ENCODE measurements at regions not wholly inside any gene's neighbourhood (a gene's known extent, or its start where the extent isn't known, plus 50 kb on each side); places are given as distances from the start of the nearest gene placed in this dataset.

DNA sequence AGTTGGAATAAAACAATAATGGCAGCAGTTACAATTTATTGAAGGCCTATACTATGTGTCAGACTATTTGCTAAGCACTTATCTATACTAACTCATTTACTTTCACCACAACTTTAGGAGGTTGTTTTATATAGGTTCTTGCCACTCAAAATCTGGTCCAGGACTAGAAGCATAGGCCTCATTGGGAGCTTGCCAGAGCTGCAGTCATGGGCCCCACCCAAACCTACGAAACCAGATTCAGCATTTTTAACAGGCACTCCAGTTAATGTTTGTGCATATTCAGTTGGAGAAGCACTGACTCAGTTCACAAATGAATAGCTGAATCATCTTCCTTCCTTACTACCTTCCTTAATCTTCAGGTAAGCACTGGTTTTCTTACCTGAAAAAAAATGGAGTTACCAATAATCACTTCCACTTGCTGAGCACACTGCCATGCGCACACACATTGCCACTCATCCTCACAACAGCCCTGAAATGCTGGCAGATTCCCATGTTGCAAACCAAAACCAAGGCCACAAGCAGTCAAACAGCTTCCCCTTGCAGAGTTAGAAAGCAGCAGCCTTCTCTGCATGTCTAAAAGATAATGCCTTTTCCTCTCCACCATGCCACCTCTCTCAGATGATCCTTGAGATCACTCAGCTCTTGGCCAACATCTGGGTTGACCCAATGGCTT lies 122.4 kb downstream of the SLC16A9 start:
- TF ChIP-seq, protein P1, sequence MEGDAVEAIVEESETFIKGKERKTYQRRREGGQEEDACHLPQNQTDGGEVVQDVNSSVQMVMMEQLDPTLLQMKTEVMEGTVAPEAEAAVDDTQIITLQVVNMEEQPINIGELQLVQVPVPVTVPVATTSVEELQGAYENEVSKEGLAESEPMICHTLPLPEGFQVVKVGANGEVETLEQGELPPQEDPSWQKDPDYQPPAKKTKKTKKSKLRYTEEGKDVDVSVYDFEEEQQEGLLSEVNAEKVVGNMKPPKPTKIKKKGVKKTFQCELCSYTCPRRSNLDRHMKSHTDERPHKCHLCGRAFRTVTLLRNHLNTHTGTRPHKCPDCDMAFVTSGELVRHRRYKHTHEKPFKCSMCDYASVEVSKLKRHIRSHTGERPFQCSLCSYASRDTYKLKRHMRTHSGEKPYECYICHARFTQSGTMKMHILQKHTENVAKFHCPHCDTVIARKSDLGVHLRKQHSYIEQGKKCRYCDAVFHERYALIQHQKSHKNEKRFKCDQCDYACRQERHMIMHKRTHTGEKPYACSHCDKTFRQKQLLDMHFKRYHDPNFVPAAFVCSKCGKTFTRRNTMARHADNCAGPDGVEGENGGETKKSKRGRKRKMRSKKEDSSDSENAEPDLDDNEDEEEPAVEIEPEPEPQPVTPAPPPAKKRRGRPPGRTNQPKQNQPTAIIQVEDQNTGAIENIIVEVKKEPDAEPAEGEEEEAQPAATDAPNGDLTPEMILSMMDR (conservative IDR thresholded peaks at IDR 0.05) = no peak
- no peak for TF ChIP-seq ZFX (IDR thresholded peaks at IDR 0.05)

Measured in C4-2B (cell line).